Hematopoietic multipotent progenitor cell treated with erythropoietin and hydrocortisone succinate and interleukin-3 and kit ligand, for 6 days (in vitro differentiated cells): ENCODE measurements at regions not wholly inside any gene's neighbourhood (a gene's known extent, or its start where the extent isn't known, plus 50 kb on each side); places are given as distances from the start of the nearest gene placed in this dataset.
"Not testable (repeated sequence)": the region's sequence is repeated elsewhere in the genome, so short reads cannot be mapped to it uniquely, and the experiment has no call there.

Experiments
- DNase-seq: peaks from one replicate; pipeline ENCODE4 v3.0.0-alpha.2; 2015

GRCh38 chr12:47478426-47478825 is 227.4 kb downstream of the RPAP3 start:
- DNase-seq, result no peak

GRCh38 chr12:47473091-47473490 is 232.7 kb downstream of the RPAP3 start:
- DNase-seq, result no peak

GRCh38 chr12:47470349-47470748 is 235.5 kb downstream of the RPAP3 start:
- DNase-seq, result not testable (repeated sequence)

GRCh38 chr12:47463918-47464317 is 241.9 kb downstream of the RPAP3 start:
- DNase-seq, result not testable (repeated sequence)

- DNase-seq, result no peak
Observed at GRCh38 chr12:47458279-47458678, 247.6 kb downstream of the RPAP3 start.

- no peak for DNase-seq
Observed at GRCh38 chr12:47449797-47450196, 256.0 kb downstream of the RPAP3 start.

- DNase-seq, result no peak
Observed at GRCh38 chr12:47442310-47442709, 263.5 kb downstream of the RPAP3 start.

- no peak for DNase-seq
Observed at GRCh38 chr12:47441490-47441889, 264.3 kb downstream of the RPAP3 start.

GRCh38 chr12:47438175-47438574 is 267.7 kb downstream of the RPAP3 start:
- DNase-seq, result no peak

GRCh38 chr12:47437570-47437969 is 268.3 kb downstream of the RPAP3 start:
- no peak for DNase-seq

GRCh38 chr12:47433876-47434275 is 272.0 kb downstream of the RPAP3 start:
- DNase-seq, result no peak

GRCh38 chr12:47426678-47427309 is 279.0 kb downstream of the RPAP3 start:
- not testable (repeated sequence) for DNase-seq

GRCh38 chr12:47422611-47423010 is 283.2 kb downstream of the RPAP3 start:
- DNase-seq, result no peak

GRCh38 chr12:47419497-47419896 is 286.3 kb downstream of the RPAP3 start:
- DNase-seq, result no peak

GRCh38 chr12:47417955-47418354 is 287.9 kb downstream of the RPAP3 start:
- no peak for DNase-seq

GRCh38 chr12:47417121-47417520 is 288.7 kb downstream of the RPAP3 start:
- no peak for DNase-seq

- DNase-seq, result no peak
Observed at GRCh38 chr12:47415054-47415453, 290.8 kb downstream of the RPAP3 start.

GRCh38 chr12:47414511-47414910 is 291.3 kb downstream of the RPAP3 start:
- DNase-seq, result no peak

- DNase-seq, result no peak
Observed at GRCh38 chr12:47413806-47414205, 292.0 kb downstream of the RPAP3 start.

- no peak for DNase-seq
Observed at GRCh38 chr12:47412601-47413236, 293.1 kb downstream of the RPAP3 start.

- no peak for DNase-seq
Observed at GRCh38 chr12:47411966-47412365, 293.9 kb downstream of the RPAP3 start.

GRCh38 chr12:47410862-47411261 is 295.0 kb downstream of the RPAP3 start:
- DNase-seq, result no peak

GRCh38 chr12:47410383-47410782 is 295.4 kb downstream of the RPAP3 start:
- no peak for DNase-seq

GRCh38 chr12:47409310-47409987 is 296.4 kb downstream of the RPAP3 start:
- no peak for DNase-seq
